ENCODE measurements at regions not wholly inside any gene's neighbourhood (a gene's known extent, or its start where the extent isn't known, plus 50 kb on each side); places are given as distances from the start of the nearest gene placed in this dataset.

GRCh38 chr15:70258369-70259027 is 160.8 kb upstream of the TLE3 start:
- TF ChIP-seq, protein P1, sequence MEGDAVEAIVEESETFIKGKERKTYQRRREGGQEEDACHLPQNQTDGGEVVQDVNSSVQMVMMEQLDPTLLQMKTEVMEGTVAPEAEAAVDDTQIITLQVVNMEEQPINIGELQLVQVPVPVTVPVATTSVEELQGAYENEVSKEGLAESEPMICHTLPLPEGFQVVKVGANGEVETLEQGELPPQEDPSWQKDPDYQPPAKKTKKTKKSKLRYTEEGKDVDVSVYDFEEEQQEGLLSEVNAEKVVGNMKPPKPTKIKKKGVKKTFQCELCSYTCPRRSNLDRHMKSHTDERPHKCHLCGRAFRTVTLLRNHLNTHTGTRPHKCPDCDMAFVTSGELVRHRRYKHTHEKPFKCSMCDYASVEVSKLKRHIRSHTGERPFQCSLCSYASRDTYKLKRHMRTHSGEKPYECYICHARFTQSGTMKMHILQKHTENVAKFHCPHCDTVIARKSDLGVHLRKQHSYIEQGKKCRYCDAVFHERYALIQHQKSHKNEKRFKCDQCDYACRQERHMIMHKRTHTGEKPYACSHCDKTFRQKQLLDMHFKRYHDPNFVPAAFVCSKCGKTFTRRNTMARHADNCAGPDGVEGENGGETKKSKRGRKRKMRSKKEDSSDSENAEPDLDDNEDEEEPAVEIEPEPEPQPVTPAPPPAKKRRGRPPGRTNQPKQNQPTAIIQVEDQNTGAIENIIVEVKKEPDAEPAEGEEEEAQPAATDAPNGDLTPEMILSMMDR (IDR thresholded peaks at IDR 0.05; ENCODE audit: extremely low read depth, insufficient read depth, missing control alignments), result no peak
- no peak for DNase-seq (ENCODE audit: low spot score)
- in situ Hi-C loops (cut with MboI; ENCODE audit: low pct_unique_long_range_greater_than_20kb, low sequenced_read_pairs, unreplicated experiment), result no loop called here

DNA sequence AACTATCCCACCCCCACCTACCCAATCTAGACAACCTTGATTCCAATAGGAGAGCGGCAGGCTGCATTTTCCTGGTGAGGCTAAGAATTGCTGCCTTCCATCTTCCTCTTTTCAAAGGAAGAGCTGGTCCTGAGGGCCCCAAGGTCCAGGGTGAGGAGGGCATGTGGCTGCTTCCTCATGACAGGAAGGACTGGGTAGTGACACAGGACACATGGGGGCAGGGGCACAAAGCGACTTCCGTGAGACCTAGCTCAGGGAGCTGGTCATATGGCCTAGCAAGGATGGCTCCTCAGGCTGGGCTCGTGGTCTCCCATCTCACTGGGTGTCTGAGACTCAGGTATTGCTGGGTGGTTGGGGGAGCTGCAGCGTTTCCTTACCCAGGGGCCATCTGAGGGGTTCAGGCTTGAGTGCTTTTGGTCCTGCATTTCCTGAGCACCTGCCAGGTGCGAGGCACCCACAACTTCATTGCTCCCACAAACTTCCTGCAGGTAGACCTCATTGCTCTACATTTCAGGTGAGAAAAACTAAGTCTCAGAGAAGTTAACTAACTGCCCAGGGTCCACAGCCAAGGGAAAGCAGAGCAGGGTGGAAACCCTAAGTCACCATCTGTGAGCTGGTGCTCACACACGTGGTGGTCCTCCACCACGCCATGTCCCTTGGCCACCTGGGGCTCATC is 160.0 kb upstream of the TLE3 start:
- TF ChIP-seq, protein P1 (IDR thresholded peaks at IDR 0.05; ENCODE audit: extremely low read depth, insufficient read depth, missing control alignments), result no peak
- no peak for DNase-seq (ENCODE audit: low spot score)
- in situ Hi-C loops (cut with MboI; ENCODE audit: low pct_unique_long_range_greater_than_20kb, low sequenced_read_pairs, unreplicated experiment), result no loop called here

DNA sequence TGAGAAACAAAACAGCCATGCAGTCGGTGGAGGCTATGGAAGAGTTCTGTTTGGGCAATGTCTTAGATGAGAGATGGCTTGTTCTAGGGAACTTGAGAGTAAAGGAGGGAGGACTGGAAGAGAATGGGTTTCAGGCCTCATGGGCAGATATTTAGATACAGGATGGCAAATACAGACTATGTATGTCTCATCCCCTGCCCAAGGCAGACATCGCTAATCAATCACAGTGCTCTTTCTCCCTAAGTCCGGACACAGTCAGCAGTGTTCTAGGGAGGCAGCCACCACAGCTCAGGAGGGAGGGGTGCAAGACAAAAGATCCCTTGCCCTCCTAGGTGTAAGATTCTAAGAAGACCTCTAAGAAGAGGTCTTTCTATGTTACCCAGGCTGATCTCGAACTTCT is 159.3 kb upstream of the TLE3 start:
- TF ChIP-seq, protein P1 (IDR thresholded peaks at IDR 0.05; ENCODE audit: extremely low read depth, insufficient read depth, missing control alignments), result no peak
- DNase-seq (ENCODE audit: low spot score), result no peak
- in situ Hi-C loops (cut with MboI; ENCODE audit: low pct_unique_long_range_greater_than_20kb, low sequenced_read_pairs, unreplicated experiment), result no loop called here

GRCh38 chr15:70254311-70254869 is 156.7 kb upstream of the TLE3 start:
- in situ Hi-C loops (cut with MboI; ENCODE audit: low pct_unique_long_range_greater_than_20kb, low sequenced_read_pairs, unreplicated experiment), result no loop called here
- TF ChIP-seq, protein P1 (IDR thresholded peaks at IDR 0.05; ENCODE audit: extremely low read depth, insufficient read depth, missing control alignments), result no peak
- no peak for DNase-seq (ENCODE audit: low spot score)

DNA sequence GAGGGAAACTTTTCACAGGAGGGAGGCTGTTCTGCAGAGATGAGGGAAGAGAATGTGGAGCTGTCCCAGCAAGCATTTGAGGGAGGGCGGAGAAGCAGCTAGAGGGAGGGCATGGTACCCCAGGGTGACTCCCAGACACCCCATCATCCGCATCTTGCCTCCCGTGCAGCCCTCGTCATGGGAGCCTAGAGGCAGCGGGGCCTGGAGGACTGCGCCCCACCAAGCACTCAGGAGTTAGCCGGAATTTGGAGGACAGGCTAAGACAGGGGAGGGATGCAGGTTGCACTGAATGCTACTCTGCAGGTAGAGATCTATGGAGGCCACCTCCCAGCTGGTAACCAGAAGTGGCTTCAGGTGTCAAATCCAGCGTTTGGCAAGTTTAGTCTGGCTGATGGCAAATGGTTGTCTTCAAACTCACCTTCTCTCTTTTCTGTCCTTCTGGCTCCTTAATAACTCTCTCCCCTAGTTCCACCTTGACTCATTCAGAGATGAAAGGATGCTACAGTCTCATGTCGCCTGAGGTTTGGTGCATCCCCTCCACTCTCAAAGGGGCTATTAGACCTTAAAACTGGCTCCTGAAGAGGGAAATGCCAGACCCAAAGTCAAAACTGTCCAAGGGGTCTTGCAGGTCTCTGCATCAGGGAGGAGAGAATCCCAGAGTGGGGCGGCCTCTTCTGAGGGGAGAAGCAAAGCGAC is 155.9 kb upstream of the TLE3 start:
- in situ Hi-C loops (cut with MboI; ENCODE audit: low pct_unique_long_range_greater_than_20kb, low sequenced_read_pairs, unreplicated experiment), result no loop called here
- DNase-seq (ENCODE audit: low spot score), result no peak

GRCh38 chr15:70252951-70253320 is 155.2 kb upstream of the TLE3 start:
- DNase-seq (ENCODE audit: low spot score), result no peak
- in situ Hi-C loops (cut with MboI; ENCODE audit: low pct_unique_long_range_greater_than_20kb, low sequenced_read_pairs, unreplicated experiment), result no loop called here
- TF ChIP-seq, protein P1 (IDR thresholded peaks at IDR 0.05; ENCODE audit: extremely low read depth, insufficient read depth, missing control alignments), result no peak

More for the DNA sequence above, 155.9 kb upstream of the TLE3 start:
- TF ChIP-seq, protein P1 (IDR thresholded peaks at IDR 0.05; ENCODE audit: extremely low read depth, insufficient read depth, missing control alignments), result no peak

Measured in GM13977 (cell line).